ENCODE measurements at regions not wholly inside any gene's neighbourhood (a gene's known extent, or its start where the extent isn't known, plus 50 kb on each side); places are given as distances from the start of the nearest gene placed in this dataset.

DNA sequence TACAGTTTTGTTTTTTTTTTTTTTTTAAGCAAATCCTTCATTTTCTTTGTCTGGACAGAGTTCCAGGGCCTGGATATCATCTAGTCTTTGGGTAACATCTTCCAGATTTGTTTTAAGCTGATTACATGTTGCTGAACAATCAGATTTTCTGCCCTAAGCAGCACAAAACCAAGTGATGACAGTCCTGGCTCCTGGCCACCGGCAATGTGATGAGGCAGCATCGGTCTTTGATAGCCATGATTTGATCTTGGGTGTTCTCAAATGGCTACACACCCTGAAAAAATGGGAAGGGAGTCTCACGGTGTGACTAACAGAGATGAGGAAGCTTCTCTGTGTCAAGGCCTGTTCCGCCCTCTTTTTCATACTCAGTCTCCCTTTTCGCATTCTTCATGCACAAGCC lies 708.6 kb upstream of the ZEB2 start:
- DNase-seq, result peak; percentile 4
- Histone ChIP-seq H3K36me3 (replicated peaks) (no peaks in the 10 kb centered on the region), H3K4me3 (ENCODE audit: low read depth, low read length) (no peak overlapping the region), H3K27ac (no peak overlapping the region), H3K27me3 (replicated peaks) (no peaks in the 10 kb centered on the region)
- in situ Hi-C loops (cut with HindIII; ENCODE audit: low pct_ligation_motif_present, low sequenced_read_pairs), result no loop called here
- TF ChIP-seq, protein P1, sequence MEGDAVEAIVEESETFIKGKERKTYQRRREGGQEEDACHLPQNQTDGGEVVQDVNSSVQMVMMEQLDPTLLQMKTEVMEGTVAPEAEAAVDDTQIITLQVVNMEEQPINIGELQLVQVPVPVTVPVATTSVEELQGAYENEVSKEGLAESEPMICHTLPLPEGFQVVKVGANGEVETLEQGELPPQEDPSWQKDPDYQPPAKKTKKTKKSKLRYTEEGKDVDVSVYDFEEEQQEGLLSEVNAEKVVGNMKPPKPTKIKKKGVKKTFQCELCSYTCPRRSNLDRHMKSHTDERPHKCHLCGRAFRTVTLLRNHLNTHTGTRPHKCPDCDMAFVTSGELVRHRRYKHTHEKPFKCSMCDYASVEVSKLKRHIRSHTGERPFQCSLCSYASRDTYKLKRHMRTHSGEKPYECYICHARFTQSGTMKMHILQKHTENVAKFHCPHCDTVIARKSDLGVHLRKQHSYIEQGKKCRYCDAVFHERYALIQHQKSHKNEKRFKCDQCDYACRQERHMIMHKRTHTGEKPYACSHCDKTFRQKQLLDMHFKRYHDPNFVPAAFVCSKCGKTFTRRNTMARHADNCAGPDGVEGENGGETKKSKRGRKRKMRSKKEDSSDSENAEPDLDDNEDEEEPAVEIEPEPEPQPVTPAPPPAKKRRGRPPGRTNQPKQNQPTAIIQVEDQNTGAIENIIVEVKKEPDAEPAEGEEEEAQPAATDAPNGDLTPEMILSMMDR (IDR thresholded peaks at IDR 0.05; ENCODE audit: low read depth, low read length, missing control alignments), result no peak

DNA sequence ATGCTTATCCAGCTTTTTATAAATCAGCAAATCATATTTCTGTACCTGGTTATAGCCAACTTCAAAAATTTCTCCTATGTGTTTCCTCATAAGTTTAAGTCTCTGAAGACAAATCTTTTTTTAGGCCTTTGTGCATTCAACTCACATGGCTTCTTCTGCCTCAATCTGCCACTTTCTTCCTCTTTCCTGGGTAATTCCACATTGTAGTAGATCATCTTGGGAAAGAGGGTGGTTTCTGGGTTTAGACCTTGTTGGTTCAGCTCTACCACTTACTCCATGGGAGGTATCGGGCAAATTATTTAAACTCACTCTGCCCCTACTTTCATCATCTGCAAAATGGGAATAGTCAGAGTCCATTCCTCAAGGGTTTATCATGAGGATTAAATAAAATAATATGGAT lies 707.0 kb upstream of the ZEB2 start:
- in situ Hi-C loops (cut with HindIII; ENCODE audit: low pct_ligation_motif_present, low sequenced_read_pairs), result no loop called here
- H3K4me3 ChIP-seq (ENCODE audit: low read depth, low read length), result no peak overlapping the region
- no peak for DNase-seq
- TF ChIP-seq, protein P1 (IDR thresholded peaks at IDR 0.05; ENCODE audit: low read depth, low read length, missing control alignments), result no peak
- H3K27me3 ChIP-seq (replicated peaks), result no peaks in the 10 kb centered on the region
- H3K27ac ChIP-seq, result no peak overlapping the region
- H3K36me3 ChIP-seq (replicated peaks), result no peaks in the 10 kb centered on the region

DNA sequence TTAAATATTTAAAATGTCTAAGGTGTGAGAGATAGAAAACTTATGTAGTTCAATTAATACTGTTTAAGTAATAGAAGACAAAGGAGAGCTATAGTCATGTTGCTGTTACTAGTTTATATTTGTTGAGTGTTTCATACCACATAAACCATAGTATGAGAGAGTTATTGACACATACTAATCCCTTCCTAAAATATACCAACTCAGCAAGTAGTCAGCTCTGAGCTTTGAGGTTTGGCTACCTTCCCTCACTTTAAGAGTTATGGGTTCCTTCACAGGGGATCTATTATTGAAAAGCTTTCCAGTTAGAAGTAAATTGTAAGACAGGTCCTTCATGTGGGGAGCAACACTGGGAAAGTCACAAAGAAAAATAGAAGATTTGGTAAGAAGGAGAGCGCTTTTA lies 701.6 kb upstream of the ZEB2 start:
- in situ Hi-C loops (cut with HindIII; ENCODE audit: low pct_ligation_motif_present, low sequenced_read_pairs), result no loop called here
- H3K36me3 ChIP-seq (replicated peaks), result no peaks in the 10 kb centered on the region
- no peak for DNase-seq
- H3K27me3 ChIP-seq (replicated peaks), result no peaks in the 10 kb centered on the region
- H3K4me3 ChIP-seq (ENCODE audit: low read depth, low read length), result no peak overlapping the region
- H3K27ac ChIP-seq, result no peak overlapping the region
- TF ChIP-seq, protein P1 (IDR thresholded peaks at IDR 0.05; ENCODE audit: low read depth, low read length, missing control alignments), result no peak

DNA sequence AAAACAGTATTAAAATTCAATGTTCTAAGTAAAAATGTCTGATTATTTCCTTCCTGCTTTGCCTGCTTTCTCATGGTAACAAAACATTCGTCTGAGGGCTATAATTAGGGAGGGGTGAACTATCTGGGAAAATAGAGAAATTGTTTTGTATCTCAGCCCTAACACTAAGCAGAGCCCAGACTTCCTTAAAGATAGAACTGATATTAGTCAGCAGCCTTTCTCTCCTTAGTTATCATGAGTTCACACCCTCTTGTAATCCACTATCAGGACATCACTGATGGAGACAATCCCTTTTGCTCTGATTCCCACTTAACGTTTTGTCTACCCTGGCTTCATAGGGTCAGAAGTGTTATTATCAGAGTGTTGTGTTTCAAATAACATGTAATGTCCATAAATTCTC lies 701.1 kb upstream of the ZEB2 start:
- TF ChIP-seq, protein P1 (IDR thresholded peaks at IDR 0.05; ENCODE audit: low read depth, low read length, missing control alignments), result no peak
- H3K4me3 ChIP-seq (ENCODE audit: low read depth, low read length), result no peak overlapping the region
- H3K27ac ChIP-seq, result no peak overlapping the region
- H3K27me3 ChIP-seq (replicated peaks), result no peaks in the 10 kb centered on the region
- in situ Hi-C loops (cut with HindIII; ENCODE audit: low pct_ligation_motif_present, low sequenced_read_pairs), result no loop called here
- DNase-seq, result no peak
- H3K36me3 ChIP-seq (replicated peaks), result no peaks in the 10 kb centered on the region

DNA sequence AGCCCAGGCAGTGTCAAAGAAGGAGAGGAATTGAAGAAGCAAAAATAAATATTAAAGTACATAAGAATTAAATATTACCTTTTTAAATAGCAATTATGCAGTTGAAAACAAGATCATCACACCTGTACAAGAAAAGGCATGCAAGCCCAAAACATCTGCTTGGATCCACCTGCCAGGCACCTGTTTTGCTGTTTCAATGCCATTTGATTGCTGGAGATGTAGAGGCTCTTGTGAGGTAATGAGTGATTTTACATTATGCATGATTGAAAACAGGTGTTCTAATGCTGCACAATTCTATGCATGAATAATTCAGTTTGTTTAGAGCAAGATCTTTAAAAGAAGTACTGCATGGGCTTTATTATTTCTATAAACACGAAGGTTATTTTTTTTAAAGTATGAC lies 700.6 kb upstream of the ZEB2 start:
- in situ Hi-C loops (cut with HindIII; ENCODE audit: low pct_ligation_motif_present, low sequenced_read_pairs), result no loop called here
- DNase-seq, result no peak
- no peak overlapping the region for H3K4me3 ChIP-seq (ENCODE audit: low read depth, low read length)
- H3K27me3 ChIP-seq (replicated peaks), result no peaks in the 10 kb centered on the region
- no peak overlapping the region for H3K27ac ChIP-seq
- H3K36me3 ChIP-seq (replicated peaks), result no peaks in the 10 kb centered on the region
- TF ChIP-seq, protein P1 (IDR thresholded peaks at IDR 0.05; ENCODE audit: low read depth, low read length, missing control alignments), result no peak

DNA sequence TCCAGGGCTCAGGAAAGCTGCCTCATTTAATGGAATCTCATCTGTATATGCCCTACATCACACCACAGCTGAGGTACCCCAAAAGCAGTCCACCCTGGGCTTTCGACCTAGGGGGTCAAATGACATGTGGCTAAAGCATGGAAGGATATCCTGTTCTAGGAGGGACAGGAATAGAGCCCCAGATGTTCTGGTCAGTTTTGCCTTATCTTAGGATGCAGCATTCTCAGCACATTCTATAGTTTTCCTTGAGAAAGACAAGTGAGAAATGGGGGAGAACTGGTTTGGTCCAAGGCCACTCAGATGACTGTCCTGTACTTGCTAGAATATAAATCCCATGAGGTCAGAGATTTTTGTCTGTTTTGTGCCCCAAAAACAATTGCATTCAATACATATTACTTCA lies 688.0 kb upstream of the ZEB2 start:
- Histone ChIP-seq H3K4me3 (ENCODE audit: low read depth, low read length) (no peak overlapping the region), H3K36me3 (replicated peaks) (no peaks in the 10 kb centered on the region), H3K27me3 (replicated peaks) (no peaks in the 10 kb centered on the region), H3K27ac (no peak overlapping the region)
- in situ Hi-C loops (cut with HindIII; ENCODE audit: low pct_ligation_motif_present, low sequenced_read_pairs), result no loop called here
- TF ChIP-seq, protein P1 (IDR thresholded peaks at IDR 0.05; ENCODE audit: low read depth, low read length, missing control alignments), result no peak
- DNase-seq, result no peak
